GM12864 (cell line): ENCODE measurements at regions not wholly inside any gene's neighbourhood (a gene's known extent, or its start where the extent isn't known, plus 50 kb on each side); places are given as distances from the start of the nearest gene placed in this dataset.

Experiments used
- DNase-seq: peaks from one replicate; pipeline ENCODE4 v3.0.0-alpha.2; 2011; ENCODE audit warnings: low read depth
- H3K4me3 ChIP-seq: 2 replicates; pipeline ENCODE4 v1.5.1; 2011; ENCODE audit warnings: mild to moderate bottlenecking, low read depth, low read length, control low read depth
- TF ChIP-seq, protein P1 (sequence below): IDR thresholded peaks from 2 replicates; pipeline ENCODE4 v1.5.1; 2011; ENCODE audit warnings: low read depth, mild to moderate bottlenecking, moderate library complexity, low read length, control low read depth, inconsistent platforms; ENCODE audit errors: missing control alignments

DNA sequence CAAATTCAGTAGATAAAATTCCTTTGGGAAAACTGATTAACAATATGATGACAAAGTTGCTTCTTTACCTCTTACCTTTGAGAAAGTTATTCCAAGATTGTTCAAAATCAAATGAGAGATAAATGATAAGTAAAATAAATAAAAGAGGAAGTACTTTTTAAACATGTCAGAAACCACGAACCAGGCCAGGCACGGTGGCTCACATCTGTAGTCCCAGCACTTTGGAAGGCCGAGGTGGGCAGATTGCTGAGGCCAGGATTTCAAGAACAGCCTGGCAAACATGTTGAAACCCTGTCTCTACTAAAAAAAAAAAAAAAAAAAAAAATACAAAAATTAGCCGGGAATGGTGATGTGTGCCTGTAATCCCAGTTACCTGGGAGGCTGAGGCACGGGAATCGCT is 296.6 kb downstream of the HGF start:
- no peak for DNase-seq
- TF ChIP-seq, protein P1, sequence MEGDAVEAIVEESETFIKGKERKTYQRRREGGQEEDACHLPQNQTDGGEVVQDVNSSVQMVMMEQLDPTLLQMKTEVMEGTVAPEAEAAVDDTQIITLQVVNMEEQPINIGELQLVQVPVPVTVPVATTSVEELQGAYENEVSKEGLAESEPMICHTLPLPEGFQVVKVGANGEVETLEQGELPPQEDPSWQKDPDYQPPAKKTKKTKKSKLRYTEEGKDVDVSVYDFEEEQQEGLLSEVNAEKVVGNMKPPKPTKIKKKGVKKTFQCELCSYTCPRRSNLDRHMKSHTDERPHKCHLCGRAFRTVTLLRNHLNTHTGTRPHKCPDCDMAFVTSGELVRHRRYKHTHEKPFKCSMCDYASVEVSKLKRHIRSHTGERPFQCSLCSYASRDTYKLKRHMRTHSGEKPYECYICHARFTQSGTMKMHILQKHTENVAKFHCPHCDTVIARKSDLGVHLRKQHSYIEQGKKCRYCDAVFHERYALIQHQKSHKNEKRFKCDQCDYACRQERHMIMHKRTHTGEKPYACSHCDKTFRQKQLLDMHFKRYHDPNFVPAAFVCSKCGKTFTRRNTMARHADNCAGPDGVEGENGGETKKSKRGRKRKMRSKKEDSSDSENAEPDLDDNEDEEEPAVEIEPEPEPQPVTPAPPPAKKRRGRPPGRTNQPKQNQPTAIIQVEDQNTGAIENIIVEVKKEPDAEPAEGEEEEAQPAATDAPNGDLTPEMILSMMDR = no peak
- H3K4me3 ChIP-seq = no peak overlapping the region

DNA sequence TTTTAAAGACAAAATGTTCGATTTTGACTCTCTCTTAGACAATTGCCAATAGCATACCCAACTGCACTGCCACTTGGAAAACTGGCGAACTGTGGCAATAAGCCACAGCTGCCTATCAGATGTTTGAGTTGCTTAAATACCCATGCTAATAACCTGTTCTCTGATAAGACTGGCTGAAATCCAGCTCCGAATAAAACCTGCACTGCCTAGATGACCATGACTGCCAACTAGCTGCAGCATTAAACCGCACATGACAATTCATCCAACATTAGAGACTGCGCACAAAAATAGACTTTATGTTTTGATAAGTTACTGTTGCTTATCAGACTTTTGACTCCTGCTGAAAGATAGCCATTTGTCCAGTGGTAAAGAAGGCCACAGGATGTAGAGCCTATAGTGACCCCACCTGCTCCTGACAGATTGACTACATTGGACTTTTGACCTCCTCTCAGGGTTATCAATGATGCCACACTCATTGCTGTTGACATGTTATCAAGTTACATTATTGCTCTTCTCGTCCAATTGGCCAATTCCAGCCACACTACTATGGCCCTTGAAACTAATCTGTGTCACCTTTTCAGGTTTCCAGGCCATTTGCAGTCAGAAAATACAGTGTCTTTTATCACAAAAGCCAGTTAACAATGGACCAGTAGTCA is 299.0 kb downstream of the HGF start:
- DNase-seq = no peak
- no peak overlapping the region for H3K4me3 ChIP-seq
- TF ChIP-seq, protein P1 = no peak

DNA sequence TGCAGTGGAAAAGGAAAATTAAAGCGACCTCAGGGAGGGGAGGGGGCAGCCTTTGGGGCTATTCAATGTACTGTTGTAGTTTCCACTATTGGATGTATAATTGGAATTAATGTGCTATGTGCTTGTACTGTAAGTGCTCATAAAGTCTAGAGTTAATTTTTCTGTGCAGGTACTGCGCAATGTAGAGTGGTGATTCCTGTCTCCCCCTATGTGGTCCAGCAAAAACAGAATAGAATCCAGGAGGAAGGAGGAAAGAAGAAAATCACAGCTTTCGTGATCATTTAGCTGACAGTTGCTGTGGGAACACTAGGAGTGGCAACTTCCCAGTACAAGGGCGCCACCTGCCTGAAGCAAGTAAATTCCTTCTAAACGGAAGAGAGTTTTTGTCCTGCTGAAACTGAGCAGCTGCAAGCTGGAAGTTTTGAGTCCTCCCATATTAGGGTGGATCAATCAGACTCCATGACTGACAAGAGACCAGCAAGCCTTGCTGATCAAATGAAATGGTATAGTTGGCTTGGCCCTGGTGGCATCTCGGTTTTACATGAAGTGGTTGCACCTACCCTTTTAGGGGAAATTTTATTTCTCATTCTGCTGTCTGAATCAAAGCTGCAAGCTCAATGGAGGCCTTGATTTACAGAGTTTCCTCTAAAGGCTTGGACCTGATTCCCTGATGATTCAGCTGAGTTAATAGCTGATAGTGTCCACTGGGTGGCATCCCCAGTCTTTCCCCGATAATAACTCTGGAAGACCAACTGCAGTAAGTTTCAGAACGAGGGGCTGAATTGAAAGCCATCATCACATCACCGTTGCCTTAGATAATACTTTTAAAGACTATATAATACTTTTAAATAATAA is 299.8 kb downstream of the HGF start:
- peak; percentile 2 for DNase-seq
- TF ChIP-seq, protein P1 = peak; percentile 58
- no peak overlapping the region for H3K4me3 ChIP-seq

DNA sequence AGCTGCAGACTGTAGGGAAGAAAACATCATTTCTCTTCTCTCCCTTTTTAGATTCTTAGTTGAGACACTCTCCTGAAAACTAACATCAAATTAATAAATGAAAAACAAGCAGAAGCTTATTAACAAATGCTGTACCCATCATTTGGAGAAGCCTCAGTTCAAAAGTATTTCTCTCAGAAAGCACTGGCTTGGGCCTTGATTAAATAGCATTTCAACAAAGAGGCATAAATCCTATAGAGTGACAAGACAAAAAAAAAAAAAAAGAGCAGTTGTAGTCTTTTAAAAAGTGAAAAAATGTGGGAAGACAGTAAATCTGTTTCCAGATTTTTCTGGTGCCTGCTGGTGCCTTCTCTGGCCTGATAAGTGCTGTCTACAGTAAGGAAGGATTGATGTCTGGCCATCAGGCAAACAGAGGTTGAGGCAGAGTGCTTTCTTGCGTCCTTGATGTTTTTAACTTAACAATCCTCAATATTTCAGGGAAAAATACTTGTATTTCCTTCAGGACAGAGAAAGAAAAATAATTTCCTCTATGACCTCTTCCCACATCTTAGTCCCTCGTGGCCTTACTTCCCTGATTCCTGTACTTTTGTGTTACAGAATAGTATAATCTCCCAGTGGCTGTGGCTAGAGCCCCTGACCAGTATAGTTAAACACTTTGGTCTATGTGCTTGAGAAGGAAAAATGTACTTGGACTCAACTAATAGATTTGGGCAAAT is 300.5 kb downstream of the HGF start:
- TF ChIP-seq, protein P1 = no peak
- no peak overlapping the region for H3K4me3 ChIP-seq

DNA sequence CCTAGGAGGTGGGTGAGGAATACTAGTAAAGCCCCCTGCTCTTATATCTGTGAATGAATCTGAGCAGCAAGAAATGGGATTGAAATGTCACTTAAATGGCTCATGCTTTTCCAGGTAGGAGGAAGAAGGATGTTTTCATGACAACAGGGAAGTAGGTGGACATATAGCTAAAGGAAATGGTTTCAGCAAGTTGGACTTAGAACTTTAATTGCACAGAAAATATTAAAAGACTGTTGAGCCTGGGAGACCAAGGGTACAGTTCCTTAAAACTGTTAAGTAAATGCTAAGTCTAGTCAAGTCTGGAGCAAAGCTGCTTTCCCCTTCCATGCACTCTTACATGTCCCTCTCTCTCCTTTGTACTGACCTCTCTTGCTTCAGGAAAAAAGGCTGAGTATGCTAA is 301.3 kb downstream of the HGF start:
- DNase-seq = no peak
- H3K4me3 ChIP-seq = no peak overlapping the region
- TF ChIP-seq, protein P1 = no peak

More for the DNA sequence above, 300.5 kb downstream of the HGF start:
- DNase-seq = no peak

DNA sequence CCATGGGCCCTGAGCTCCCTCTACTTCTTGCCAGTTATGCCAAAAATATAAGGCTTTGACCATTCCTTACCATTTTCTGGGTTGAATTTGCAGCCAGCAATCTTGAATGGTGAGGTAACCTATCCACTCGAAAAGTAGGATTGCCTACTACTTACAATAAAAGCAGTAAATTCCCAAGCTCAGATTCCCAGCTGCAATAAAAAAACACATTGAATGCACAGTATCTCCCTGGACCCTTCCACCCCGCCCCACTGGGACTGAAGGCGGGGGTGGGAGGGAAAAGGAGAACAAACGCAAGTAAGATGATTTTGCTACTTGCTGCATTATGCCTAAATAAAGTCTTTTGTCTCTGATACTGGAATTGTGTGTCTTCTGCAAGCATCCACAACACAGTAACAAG is 301.9 kb downstream of the HGF start:
- no peak overlapping the region for H3K4me3 ChIP-seq
- TF ChIP-seq, protein P1 = no peak
- no peak for DNase-seq
